ENCODE measurements at regions not wholly inside any gene's neighbourhood (a gene's known extent, or its start where the extent isn't known, plus 50 kb on each side); places are given as distances from the start of the nearest gene placed in this dataset.

DNA sequence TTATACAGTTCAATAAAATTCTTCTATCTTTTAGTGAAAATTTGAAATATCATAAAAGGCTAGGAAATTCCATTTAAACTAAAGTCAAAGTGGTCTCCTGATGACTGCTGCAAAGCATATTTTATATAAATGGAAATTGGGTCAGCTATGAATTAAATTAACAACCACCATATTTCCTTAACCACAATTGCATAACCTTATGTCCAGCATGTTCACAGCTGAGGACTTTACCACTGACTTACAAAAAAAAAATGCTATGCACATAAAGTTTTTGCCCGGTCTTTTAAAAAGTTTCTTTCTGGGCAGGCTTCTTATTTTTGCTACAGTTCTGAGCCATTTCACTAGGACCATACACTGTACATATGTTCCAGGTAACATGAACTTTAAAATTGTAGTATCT lies 208.6 kb upstream of the RGMB start:
- DNase-seq (ENCODE audit: low read depth), result peak; percentile 66
- TF ChIP-seq, protein P1, sequence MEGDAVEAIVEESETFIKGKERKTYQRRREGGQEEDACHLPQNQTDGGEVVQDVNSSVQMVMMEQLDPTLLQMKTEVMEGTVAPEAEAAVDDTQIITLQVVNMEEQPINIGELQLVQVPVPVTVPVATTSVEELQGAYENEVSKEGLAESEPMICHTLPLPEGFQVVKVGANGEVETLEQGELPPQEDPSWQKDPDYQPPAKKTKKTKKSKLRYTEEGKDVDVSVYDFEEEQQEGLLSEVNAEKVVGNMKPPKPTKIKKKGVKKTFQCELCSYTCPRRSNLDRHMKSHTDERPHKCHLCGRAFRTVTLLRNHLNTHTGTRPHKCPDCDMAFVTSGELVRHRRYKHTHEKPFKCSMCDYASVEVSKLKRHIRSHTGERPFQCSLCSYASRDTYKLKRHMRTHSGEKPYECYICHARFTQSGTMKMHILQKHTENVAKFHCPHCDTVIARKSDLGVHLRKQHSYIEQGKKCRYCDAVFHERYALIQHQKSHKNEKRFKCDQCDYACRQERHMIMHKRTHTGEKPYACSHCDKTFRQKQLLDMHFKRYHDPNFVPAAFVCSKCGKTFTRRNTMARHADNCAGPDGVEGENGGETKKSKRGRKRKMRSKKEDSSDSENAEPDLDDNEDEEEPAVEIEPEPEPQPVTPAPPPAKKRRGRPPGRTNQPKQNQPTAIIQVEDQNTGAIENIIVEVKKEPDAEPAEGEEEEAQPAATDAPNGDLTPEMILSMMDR (conservative IDR thresholded peaks at IDR 0.05; ENCODE audit: low read length), result no peak
- no peak overlapping the region for H3K4me3 ChIP-seq (ENCODE audit: low read length)

DNA sequence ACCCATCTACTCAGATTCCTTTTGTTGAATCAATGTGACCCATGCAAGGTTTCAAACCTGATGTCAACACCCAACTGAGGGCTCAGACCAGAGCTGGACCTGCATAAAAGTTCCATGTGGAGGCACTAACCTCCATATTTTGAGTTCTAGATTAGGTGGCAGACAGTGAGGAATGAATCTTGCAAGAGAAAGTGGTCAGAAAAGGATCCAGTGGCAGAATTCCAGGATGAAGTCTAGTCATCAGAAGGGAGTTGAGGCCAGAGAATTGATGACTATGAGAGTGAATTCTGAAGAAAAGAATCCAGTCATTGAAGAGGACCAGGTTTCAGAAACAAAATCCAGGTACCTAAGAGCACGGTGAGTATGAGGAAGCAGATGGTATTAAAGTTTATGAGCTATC lies 205.1 kb upstream of the RGMB start:
- DNase-seq (ENCODE audit: low read depth), result peak; percentile 57
- TF ChIP-seq, protein P1 (conservative IDR thresholded peaks at IDR 0.05; ENCODE audit: low read length), result no peak
- no peak overlapping the region for H3K4me3 ChIP-seq (ENCODE audit: low read length)

DNA sequence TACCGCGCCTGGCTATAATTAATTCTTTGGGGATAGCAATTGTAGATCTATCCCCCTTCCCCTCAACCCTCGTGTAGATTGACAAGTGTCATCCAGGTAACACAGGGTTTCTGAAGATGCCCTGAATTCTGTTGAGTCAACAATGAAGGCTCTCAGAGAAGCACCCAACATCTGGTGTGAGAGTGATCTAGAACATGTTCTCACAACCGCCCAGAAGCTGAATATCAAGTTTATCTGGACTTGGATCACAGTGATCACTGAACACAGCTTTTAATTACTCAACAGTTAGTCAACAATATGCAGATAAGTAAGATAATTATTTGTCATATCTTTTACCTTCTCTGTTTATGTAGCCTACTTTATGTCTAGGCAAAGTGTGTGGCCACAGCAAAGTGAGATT lies 204.2 kb upstream of the RGMB start:
- TF ChIP-seq, protein P1 (conservative IDR thresholded peaks at IDR 0.05; ENCODE audit: low read length), result no peak
- no peak overlapping the region for H3K4me3 ChIP-seq (ENCODE audit: low read length)
- DNase-seq (ENCODE audit: low read depth), result no peak

DNA sequence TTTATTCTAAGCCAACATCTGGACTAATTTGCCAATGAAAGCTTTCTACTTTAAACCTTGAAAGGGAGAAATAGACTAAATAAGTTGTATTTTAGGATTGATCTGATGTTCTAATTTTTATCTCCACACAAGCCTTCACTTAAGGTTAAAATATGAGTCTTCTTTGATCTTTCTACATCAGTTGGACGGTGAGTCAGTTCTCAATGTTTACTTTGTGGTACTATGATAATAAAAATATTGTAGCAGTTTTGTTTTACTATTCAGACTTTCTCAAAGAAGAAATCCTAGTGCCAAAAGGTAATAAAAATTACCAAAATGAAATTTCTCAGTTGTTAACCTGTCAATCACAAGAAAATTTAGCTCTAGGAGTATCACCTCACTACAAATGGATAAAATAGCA lies 203.5 kb upstream of the RGMB start:
- TF ChIP-seq, protein P1 (conservative IDR thresholded peaks at IDR 0.05; ENCODE audit: low read length), result no peak
- no peak overlapping the region for H3K4me3 ChIP-seq (ENCODE audit: low read length)
- DNase-seq (ENCODE audit: low read depth), result no peak

DNA sequence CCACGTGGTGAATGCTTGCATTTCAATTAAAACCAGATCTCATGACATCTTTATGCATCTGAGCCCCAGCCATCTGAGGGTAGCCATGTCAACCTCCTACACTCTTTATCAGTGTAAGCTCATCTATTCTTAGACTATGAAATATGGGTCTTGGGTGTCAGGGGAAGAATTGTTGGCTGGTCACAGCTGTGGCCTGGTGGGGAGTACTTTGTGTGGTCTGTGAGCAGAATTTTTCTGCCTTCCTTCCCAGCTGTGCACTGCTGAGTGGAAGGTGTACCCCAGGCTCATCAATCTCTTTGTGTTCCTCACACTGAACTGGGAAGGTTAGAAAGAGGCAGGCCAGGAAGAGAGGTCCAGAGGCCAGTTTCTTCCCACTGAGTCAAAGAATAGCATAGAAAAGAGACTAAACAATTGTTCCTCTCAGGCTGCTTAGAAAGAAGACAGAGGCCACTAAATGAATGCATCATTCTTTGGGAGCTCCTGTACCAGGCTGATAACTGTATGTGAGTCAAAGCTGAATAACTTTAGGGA lies 202.7 kb upstream of the RGMB start:
- TF ChIP-seq, protein P1 (conservative IDR thresholded peaks at IDR 0.05; ENCODE audit: low read length), result no peak
- DNase-seq (ENCODE audit: low read depth), result no peak
- H3K4me3 ChIP-seq (ENCODE audit: low read length), result no peak overlapping the region

DNA sequence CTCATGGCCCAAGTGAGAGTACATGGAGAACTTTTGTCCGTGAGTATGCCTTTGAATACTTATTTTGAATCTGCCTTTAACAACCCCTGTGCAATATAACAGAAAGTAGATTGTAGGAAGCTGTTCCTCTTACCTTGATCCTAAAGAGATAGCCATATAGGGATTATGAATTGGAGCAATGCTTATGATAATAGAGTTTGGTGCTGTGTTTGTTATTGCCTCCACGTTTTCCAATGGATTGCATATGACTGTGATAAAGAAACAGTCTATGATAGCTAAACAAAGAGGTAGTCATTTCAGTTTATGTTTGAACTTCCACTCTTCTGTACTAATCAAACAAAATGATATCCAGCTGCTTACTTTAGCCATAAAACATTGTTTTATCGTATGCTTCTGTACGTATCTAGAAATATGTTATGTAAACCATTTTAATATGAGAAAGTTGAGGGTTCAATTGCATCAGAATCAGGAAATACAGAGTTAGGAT lies 199.6 kb upstream of the RGMB start:
- TF ChIP-seq, protein P1 (conservative IDR thresholded peaks at IDR 0.05; ENCODE audit: low read length), result no peak
- DNase-seq (ENCODE audit: low read depth), result no peak
- H3K4me3 ChIP-seq (ENCODE audit: low read length), result no peak overlapping the region

DNA sequence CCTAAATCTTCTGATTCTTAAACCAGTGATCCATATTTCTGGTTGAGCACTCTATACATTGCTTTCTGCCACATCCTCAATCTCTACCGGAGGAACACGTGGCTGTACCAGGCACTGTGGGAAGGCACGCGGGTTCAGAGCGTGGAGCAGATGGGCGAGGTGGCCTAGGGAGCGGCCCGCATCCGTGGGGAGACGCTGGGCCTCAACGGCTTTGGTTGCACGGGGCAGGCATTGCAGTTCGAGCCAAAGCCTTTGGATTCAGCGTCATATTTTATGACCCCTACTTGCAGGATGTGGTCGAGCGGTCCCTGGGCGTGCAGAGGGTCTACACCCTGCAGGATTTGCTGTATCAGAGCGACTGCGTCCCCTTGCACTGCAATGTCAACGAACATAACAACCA lies 197.2 kb upstream of the RGMB start:
- TF ChIP-seq, protein P1 (conservative IDR thresholded peaks at IDR 0.05; ENCODE audit: low read length), result no peak
- H3K4me3 ChIP-seq (ENCODE audit: low read length), result no peak overlapping the region
- DNase-seq (ENCODE audit: low read depth), result no peak
